DOHH2 (cell line): ENCODE measurements at regions not wholly inside any gene's neighbourhood (a gene's known extent, or its start where the extent isn't known, plus 50 kb on each side); places are given as distances from the start of the nearest gene placed in this dataset.

Experiments
- H3F3A ChIP-seq: fragments of 200-600 bp; sonication (generic), shearing (Covaris generic); 2 replicates; pipeline ENCODE4 v1.6.0; 2016; ENCODE audit warnings: antibody characterized with exemption, mild to moderate bottlenecking; ENCODE audit not compliant: control insufficient read depth, insufficient read depth
- H3K27ac ChIP-seq: fragments of 200-600 bp; sonication (generic); 2 replicates; pipeline ENCODE4 v1.5.1; 2014; ENCODE audit warnings: low read depth, mild to moderate bottlenecking, low read length, moderate library complexity
- H3K27me3 ChIP-seq: fragments of 200-600 bp; sonication (generic); 2 replicates; pipeline ENCODE4 v1.6.1; 2014; ENCODE audit warnings: mild to moderate bottlenecking, low read length, mixed read lengths; ENCODE audit not compliant: control insufficient read depth
- H3K36me3 ChIP-seq: fragments of 200-600 bp; sonication (generic); 2 replicates; pipeline ENCODE4 v1.6.1; 2014; ENCODE audit warnings: mild to moderate bottlenecking, low read length, moderate library complexity, mixed read lengths; ENCODE audit not compliant: control insufficient read depth
- H3K4me1 ChIP-seq: fragments of 200-600 bp; sonication (generic); 2 replicates; pipeline ENCODE4 v1.6.1; 2014; ENCODE audit warnings: mild to moderate bottlenecking, low read length, mixed read lengths; ENCODE audit not compliant: control insufficient read depth
- H3K4me2 ChIP-seq: fragments of 200-600 bp; sonication (generic); 2 replicates; pipeline ENCODE4 v1.6.0; 2014; ENCODE audit warnings: mild to moderate bottlenecking, low read length, moderate library complexity
- H3K4me3 ChIP-seq: fragments of 200-600 bp; sonication (generic); 2 replicates; pipeline ENCODE4 v1.5.1; 2014; ENCODE audit warnings: mild to moderate bottlenecking, low read length, mixed read lengths
- H3K79me2 ChIP-seq: fragments of 200-600 bp; sonication (generic); 2 replicates; pipeline ENCODE4 v1.6.1; 2014; ENCODE audit warnings: mild to moderate bottlenecking, low read length, mixed read lengths; ENCODE audit not compliant: control insufficient read depth
- H3K9me2 ChIP-seq: fragments of 200-600 bp; sonication (generic); replicated peaks from 2 replicates; pipeline ENCODE4 v1.6.1; 2014; ENCODE audit warnings: mild to moderate bottlenecking, low read length, mixed read lengths; ENCODE audit not compliant: control insufficient read depth
- H3K9me3 ChIP-seq: fragments of 200-600 bp; sonication (generic); 2 replicates; pipeline ENCODE4 v1.6.1; 2014; ENCODE audit warnings: antibody characterized with exemption, low read length, mixed read lengths; ENCODE audit not compliant: control insufficient read depth, insufficient read depth
- H4K20me1 ChIP-seq: fragments of 200-600 bp; sonication (generic); 2 replicates; pipeline ENCODE4 v1.6.0; 2014; ENCODE audit warnings: low read depth, mild to moderate bottlenecking, antibody characterized with exemption, low read length, moderate library complexity; ENCODE audit not compliant: control insufficient read depth, insufficient read depth
- EZH2phosphoT487 ChIP-seq: fragments of 200-600 bp; sonication (generic); IDR thresholded peaks from 2 replicates; pipeline ENCODE4 v1.6.1; 2017; ENCODE audit warnings: borderline replicate concordance, mild to moderate bottlenecking, antibody characterized with exemption, low read length, moderate library complexity, mixed read lengths
- TF ChIP-seq, protein P1 (sequence below): fragments of 200-600 bp; sonication (generic); IDR thresholded peaks from one replicate; pipeline ENCODE4 v1.5.1; 2014; ENCODE audit warnings: antibody characterized with exemption, mild to moderate bottlenecking, low read depth, low read length; ENCODE audit not compliant: poor library complexity, severe bottlenecking

DNA sequence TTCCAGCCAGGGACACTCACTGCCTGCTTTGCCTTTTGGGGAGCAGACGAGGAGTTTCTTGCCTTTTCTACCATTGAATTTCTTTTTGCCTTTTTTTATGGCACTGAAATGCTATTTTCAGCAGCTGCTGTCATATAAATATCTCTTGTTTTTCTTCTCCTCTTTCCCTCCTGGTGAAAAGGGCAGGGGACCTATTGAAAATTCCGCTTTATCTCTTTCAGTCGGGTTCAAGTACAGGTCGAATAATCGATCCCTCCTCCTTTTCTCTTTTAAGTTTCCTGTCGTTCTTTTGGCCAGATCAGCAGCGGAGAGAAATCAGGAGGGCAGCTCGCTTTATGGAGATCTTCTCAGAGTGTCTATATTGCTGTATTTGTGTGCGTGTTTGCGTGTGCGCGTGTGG lies 67.4 kb upstream of the CASZ1 start:
- H3K9me3 ChIP-seq, result no peaks in the 10 kb centered on the region
- H3K27me3 ChIP-seq, result peaks cover 51% of the 10 kb centered on the region
- no peak overlapping the region for H3K4me2 ChIP-seq
- H3K36me3 ChIP-seq, result no peaks in the 10 kb centered on the region
- no peaks in the 10 kb centered on the region for H3F3A ChIP-seq
- no peaks in the 10 kb centered on the region for H4K20me1 ChIP-seq
- TF ChIP-seq, protein P1, sequence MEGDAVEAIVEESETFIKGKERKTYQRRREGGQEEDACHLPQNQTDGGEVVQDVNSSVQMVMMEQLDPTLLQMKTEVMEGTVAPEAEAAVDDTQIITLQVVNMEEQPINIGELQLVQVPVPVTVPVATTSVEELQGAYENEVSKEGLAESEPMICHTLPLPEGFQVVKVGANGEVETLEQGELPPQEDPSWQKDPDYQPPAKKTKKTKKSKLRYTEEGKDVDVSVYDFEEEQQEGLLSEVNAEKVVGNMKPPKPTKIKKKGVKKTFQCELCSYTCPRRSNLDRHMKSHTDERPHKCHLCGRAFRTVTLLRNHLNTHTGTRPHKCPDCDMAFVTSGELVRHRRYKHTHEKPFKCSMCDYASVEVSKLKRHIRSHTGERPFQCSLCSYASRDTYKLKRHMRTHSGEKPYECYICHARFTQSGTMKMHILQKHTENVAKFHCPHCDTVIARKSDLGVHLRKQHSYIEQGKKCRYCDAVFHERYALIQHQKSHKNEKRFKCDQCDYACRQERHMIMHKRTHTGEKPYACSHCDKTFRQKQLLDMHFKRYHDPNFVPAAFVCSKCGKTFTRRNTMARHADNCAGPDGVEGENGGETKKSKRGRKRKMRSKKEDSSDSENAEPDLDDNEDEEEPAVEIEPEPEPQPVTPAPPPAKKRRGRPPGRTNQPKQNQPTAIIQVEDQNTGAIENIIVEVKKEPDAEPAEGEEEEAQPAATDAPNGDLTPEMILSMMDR, result no peak
- TF ChIP-seq EZH2phosphoT487, result no peak
- no peak overlapping the region for H3K27ac ChIP-seq
- no peak overlapping the region for H3K4me3 ChIP-seq
- H3K4me1 ChIP-seq, result peaks cover 3% of the 10 kb centered on the region; the same call in 1 of the 2 replicates
- no peaks in the 10 kb centered on the region for H3K9me2 ChIP-seq
- no peaks in the 10 kb centered on the region for H3K79me2 ChIP-seq

DNA sequence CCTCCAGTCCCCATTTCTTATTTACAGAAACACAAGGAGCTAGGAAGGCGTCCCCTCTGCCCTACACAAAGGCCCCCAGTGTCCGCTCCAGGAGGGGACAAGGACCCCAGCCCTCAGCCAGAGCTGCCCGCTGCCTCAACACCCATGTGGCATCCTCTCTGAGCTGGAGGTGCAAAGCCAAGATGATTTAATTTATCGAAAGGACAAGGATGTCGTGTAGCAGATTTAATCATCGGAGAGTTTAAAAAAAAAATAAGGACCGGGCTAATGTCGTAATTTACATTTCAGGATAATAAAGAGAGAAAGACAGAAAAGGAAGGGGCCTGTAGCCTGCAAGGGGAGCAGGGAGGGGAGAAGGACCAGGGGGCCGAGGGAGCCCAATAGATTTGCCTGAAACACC lies 68.3 kb upstream of the CASZ1 start:
- peaks cover 3% of the 10 kb centered on the region; the same call in 1 of the 2 replicates for H3K4me1 ChIP-seq
- no peak overlapping the region for H3K4me2 ChIP-seq
- no peaks in the 10 kb centered on the region for H3K9me3 ChIP-seq
- H3F3A ChIP-seq, result no peaks in the 10 kb centered on the region
- no peak overlapping the region for H3K4me3 ChIP-seq
- no peaks in the 10 kb centered on the region for H3K79me2 ChIP-seq
- no peaks in the 10 kb centered on the region for H4K20me1 ChIP-seq
- H3K27ac ChIP-seq, result no peak overlapping the region
- H3K9me2 ChIP-seq, result no peaks in the 10 kb centered on the region
- H3K27me3 ChIP-seq, result peaks cover 59% of the 10 kb centered on the region
- no peaks in the 10 kb centered on the region for H3K36me3 ChIP-seq
- TF ChIP-seq, protein P1, result no peak
- TF ChIP-seq EZH2phosphoT487, result no peak

DNA sequence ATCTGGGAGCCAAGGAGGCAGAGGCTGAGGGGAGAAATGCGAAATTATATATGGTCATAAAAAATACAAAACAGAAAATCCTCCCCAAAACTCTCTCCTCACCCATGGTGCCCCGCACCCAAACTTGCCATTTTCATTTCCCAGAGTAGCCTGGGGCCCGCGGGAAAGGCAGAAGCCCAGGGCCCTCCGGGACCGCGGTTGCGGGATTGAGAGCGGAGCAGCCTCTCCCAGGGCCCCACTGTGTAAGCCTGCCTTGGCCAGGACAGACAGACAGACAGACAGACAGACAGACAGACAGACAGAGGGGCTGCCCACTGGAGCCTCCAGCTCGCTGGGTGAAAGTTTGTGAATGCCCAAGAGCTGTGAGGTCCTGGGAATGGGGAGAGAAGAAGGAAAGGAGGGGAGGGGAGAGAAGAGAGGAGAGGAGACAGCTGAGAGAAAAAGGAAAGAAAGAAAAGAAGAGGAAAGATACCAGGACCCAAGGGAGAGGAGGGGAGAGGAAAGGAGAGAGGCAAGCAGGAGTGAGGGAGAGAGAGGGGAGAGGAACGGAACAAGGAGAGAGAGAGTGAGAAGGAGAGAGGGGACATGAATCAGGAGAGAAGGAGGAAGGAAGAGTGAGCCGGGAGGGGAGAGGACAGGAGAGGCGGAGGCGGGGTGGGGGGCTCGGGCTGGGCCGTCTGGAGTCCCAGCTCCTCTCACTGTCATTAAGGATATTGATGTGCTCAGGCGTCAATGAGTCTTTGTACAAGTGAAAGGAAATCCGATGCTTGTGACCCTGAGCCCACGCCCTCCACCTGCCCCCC lies 69.3 kb upstream of the CASZ1 start:
- no peak overlapping the region for H3K4me3 ChIP-seq

More for the DNA sequence above, 69.3 kb upstream of the CASZ1 start:
- Histone ChIP-seq H3F3A (no peaks in the 10 kb centered on the region), H3K9me3 (no peaks in the 10 kb centered on the region), H3K27ac (no peak overlapping the region), H3K27me3 (peaks cover 63% of the 10 kb centered on the region), H3K79me2 (no peaks in the 10 kb centered on the region), H3K9me2 (no peaks in the 10 kb centered on the region), H3K4me2 (no peak overlapping the region), H3K36me3 (no peaks in the 10 kb centered on the region), H3K4me1 (peaks cover 3% of the 10 kb centered on the region; the same call in 1 of the 2 replicates), H4K20me1 (no peaks in the 10 kb centered on the region)
- no peak for TF ChIP-seq EZH2phosphoT487
- TF ChIP-seq, protein P1, result no peak
